ENCODE measurements at regions not wholly inside any gene's neighbourhood (a gene's known extent, or its start where the extent isn't known, plus 50 kb on each side); places are given as distances from the start of the nearest gene placed in this dataset.

DNA sequence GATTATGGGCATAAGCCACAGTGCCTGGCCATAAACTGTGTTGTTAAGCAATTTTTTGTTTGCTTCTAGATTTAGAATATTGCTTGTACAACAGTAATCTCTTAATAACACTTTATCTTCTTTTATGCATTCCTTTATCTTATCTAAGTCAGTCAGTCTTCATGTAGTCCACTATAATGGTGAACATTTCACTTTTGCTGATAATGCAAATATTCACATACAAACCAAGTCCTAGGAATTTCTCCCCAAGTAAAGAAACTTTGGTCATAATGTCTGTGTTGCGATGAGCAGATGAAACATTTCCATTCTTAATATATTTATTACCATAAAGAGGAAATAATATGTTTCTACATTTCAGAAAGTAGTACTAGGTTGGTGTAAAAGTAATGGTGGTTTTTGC is 765.8 kb upstream of the ARRDC4 start:
- no peaks in the 10 kb centered on the region for H3K9me3 Mint-ChIP-seq (ENCODE audit: unreplicated experiment)
- H3K27ac Mint-ChIP-seq (ENCODE audit: unreplicated experiment): no peak overlapping the region
- H3K4me1 Mint-ChIP-seq (ENCODE audit: low read depth, unreplicated experiment): no peaks in the 10 kb centered on the region
- TF ChIP-seq, protein P1, sequence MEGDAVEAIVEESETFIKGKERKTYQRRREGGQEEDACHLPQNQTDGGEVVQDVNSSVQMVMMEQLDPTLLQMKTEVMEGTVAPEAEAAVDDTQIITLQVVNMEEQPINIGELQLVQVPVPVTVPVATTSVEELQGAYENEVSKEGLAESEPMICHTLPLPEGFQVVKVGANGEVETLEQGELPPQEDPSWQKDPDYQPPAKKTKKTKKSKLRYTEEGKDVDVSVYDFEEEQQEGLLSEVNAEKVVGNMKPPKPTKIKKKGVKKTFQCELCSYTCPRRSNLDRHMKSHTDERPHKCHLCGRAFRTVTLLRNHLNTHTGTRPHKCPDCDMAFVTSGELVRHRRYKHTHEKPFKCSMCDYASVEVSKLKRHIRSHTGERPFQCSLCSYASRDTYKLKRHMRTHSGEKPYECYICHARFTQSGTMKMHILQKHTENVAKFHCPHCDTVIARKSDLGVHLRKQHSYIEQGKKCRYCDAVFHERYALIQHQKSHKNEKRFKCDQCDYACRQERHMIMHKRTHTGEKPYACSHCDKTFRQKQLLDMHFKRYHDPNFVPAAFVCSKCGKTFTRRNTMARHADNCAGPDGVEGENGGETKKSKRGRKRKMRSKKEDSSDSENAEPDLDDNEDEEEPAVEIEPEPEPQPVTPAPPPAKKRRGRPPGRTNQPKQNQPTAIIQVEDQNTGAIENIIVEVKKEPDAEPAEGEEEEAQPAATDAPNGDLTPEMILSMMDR (IDR thresholded peaks at IDR 0.05; ENCODE audit: partially characterized antibody, unreplicated experiment): no peak
- no peak overlapping the region for H3K4me3 Mint-ChIP-seq (ENCODE audit: unreplicated experiment)
- H3K27me3 Mint-ChIP-seq (ENCODE audit: unreplicated experiment): no peaks in the 10 kb centered on the region
- no peaks in the 10 kb centered on the region for H3K36me3 Mint-ChIP-seq (ENCODE audit: unreplicated experiment)
- DNase-seq: no peak

DNA sequence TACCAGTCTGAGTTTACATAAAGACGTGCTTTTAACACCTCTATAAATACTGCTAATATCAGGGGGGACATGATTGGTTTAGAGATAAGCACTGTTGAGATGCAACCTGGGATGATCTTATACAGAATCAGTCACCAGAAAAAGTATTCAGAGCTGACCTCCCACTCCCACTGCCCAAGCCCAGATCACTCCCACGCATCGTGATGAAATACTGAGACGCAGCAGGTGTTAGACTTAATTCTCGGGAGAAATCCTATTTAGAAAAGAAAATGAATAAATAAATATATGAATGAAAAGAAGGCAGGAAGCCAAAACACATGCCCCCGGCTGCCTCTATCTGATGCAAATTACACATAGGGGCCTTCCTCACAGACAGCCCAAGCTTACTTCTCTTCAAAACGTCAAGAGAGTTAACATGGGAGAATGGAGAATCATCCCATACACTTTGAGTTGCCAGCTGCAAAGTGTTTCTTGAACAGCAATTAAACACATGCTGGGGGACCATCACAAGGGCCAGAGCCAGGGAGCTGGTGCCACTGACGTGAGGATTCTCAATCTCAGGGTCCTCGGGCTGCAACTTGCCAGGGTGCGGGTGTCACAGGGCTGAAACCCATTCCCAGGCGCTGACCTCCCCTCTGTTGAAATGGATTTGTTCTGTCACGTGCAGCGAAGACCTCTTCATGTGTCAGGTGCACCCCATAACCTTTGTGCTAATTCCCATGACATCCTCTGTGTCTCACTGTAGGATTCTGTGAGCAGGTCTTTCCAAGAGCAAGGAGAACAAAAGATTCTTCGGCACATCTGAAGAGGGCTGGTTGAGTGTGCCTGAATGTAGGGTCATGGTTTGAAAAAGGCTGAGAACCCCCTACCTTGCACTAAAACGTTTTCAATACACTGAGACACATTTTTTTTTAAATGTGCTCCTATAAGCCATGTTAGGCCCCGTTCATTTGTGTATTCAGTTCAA is 764.2 kb upstream of the ARRDC4 start:
- Mint-ChIP-seq H3K4me3 (ENCODE audit: unreplicated experiment) (no peak overlapping the region), H3K4me1 (ENCODE audit: low read depth, unreplicated experiment) (no peaks in the 10 kb centered on the region), H3K27me3 (ENCODE audit: unreplicated experiment) (no peaks in the 10 kb centered on the region), H3K27ac (ENCODE audit: unreplicated experiment) (no peak overlapping the region), H3K36me3 (ENCODE audit: unreplicated experiment) (no peaks in the 10 kb centered on the region), H3K9me3 (ENCODE audit: unreplicated experiment) (no peaks in the 10 kb centered on the region)
- TF ChIP-seq, protein P1 (IDR thresholded peaks at IDR 0.05; ENCODE audit: partially characterized antibody, unreplicated experiment): no peak
- no peak for DNase-seq

DNA sequence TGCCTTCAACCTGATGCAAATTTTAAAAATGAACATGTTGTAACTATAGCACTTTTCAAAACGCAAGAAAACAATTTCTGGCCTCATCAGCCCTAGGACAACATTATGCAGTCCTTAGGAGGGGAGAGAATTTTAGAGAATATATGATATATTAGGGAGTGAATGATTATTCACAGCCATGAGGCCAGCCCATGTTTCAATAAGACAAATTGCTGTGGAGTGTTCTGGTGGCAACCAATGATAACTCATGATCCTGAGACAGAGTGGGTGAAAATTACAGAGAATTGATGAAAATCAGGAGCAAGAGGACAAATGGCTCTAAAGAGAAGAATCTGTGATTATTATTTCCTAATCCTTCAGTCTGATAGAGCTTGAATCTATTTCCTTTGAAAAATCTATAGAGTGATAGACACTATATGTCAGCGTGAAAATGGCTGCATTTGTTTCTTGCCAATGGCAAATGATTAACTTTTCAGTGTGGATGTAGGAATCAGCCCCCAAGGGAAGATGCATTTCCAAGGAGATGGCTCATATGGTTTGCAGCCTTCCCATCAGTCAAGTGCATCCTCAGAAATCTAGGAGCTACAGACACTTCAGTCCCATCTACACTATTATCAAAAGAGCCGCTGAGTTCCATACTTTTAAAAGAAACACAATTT is 761.0 kb upstream of the ARRDC4 start:
- no peaks in the 10 kb centered on the region for H3K4me1 Mint-ChIP-seq (ENCODE audit: low read depth, unreplicated experiment)
- no peak overlapping the region for H3K27ac Mint-ChIP-seq (ENCODE audit: unreplicated experiment)
- TF ChIP-seq, protein P1 (IDR thresholded peaks at IDR 0.05; ENCODE audit: partially characterized antibody, unreplicated experiment): no peak
- no peaks in the 10 kb centered on the region for H3K27me3 Mint-ChIP-seq (ENCODE audit: unreplicated experiment)
- no peaks in the 10 kb centered on the region for H3K9me3 Mint-ChIP-seq (ENCODE audit: unreplicated experiment)
- H3K36me3 Mint-ChIP-seq (ENCODE audit: unreplicated experiment): no peaks in the 10 kb centered on the region
- no peak overlapping the region for H3K4me3 Mint-ChIP-seq (ENCODE audit: unreplicated experiment)
- no peak for DNase-seq

DNA sequence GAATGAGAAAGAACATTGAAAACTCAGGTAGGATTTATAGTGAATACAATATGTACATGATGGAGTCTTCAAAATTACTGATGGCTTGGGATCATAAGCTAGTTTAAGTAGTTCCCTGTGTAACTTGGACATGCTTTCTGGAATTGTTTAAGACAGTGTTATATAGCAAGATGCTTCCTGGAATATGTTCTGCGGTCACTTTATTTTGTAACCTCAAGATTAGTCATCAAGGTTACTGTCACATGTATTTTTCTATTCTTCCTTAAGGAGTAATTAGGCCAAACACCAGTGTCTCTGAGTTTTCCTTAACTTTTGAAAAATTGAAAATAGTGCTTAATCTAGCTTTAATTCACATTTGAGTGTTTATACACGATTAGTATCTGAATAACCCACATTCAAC is 760.3 kb upstream of the ARRDC4 start:
- TF ChIP-seq, protein P1 (IDR thresholded peaks at IDR 0.05; ENCODE audit: partially characterized antibody, unreplicated experiment): no peak
- no peak for DNase-seq
- no peak overlapping the region for H3K4me3 Mint-ChIP-seq (ENCODE audit: unreplicated experiment)

DNA sequence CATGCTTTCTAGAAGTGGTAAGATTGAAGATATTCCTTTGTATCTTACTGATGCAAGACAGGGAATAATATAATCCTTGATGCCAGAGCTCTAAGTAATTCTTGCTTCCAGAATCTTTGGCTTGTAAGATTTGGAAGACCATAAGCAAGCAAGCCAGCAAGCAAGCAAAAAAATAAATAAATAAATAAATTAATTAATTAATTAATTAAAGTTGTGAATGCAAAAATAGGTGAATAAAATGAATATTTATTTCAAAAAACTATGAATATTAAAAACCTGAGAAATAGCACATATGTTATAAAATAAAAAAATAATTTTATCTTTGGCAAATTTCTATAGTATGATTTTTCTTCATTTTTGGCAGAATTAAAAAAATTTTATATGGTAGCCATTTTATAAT is 750.2 kb upstream of the ARRDC4 start:
- no peaks in the 10 kb centered on the region for H3K9me3 Mint-ChIP-seq (ENCODE audit: unreplicated experiment)
- no peak for DNase-seq
- no peaks in the 10 kb centered on the region for H3K36me3 Mint-ChIP-seq (ENCODE audit: unreplicated experiment)
- H3K4me1 Mint-ChIP-seq (ENCODE audit: low read depth, unreplicated experiment): no peaks in the 10 kb centered on the region
- TF ChIP-seq, protein P1 (IDR thresholded peaks at IDR 0.05; ENCODE audit: partially characterized antibody, unreplicated experiment): no peak
- no peak overlapping the region for H3K4me3 Mint-ChIP-seq (ENCODE audit: unreplicated experiment)
- H3K27me3 Mint-ChIP-seq (ENCODE audit: unreplicated experiment): no peaks in the 10 kb centered on the region
- no peak overlapping the region for H3K27ac Mint-ChIP-seq (ENCODE audit: unreplicated experiment)

More for the DNA sequence above, 760.3 kb upstream of the ARRDC4 start:
- Mint-ChIP-seq H3K36me3 (ENCODE audit: unreplicated experiment) (no peaks in the 10 kb centered on the region), H3K4me1 (ENCODE audit: low read depth, unreplicated experiment) (no peaks in the 10 kb centered on the region), H3K27me3 (ENCODE audit: unreplicated experiment) (no peaks in the 10 kb centered on the region), H3K9me3 (ENCODE audit: unreplicated experiment) (no peaks in the 10 kb centered on the region), H3K27ac (ENCODE audit: unreplicated experiment) (no peak overlapping the region)

All from glutamatergic neuron (in vitro differentiated cells).